ENCODE measurements at regions not wholly inside any gene's neighbourhood (a gene's known extent, or its start where the extent isn't known, plus 50 kb on each side); places are given as distances from the start of the nearest gene placed in this dataset.

DNA sequence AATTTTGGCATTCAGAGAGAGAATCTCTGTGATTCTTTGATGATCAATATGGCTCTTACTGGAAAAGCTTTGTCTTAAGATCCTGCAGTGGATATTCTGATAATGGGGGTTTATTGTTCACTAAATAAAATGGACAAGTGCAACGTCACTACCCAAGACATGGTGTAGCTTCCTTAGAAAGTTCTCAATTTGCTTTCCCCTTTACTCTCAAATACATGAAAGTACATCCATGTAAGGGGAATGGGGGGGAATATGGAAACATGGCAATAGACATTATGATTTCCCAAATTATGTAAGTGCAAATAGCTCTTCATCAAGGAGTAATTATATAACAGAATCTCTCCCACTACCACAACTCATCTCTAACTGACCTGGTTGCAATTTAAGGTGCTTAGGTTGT lies 126.3 kb upstream of the DPYD start (continued):
- no peak for TF ChIP-seq CEBPB (IDR thresholded peaks at IDR 0.05; ENCODE audit: borderline replicate concordance in 1 of 2, low read depth in 2 of 2, low read length in 2 of 2)
- TF ChIP-seq BHLHE40 (IDR thresholded peaks at IDR 0.05; ENCODE audit: borderline replicate concordance in 1 of 2, low read depth in 2 of 2, low read length in 1 of 2), result no peak
- no peak for TF ChIP-seq HDGF (IDR thresholded peaks at IDR 0.05)
- TF ChIP-seq, protein P1, sequence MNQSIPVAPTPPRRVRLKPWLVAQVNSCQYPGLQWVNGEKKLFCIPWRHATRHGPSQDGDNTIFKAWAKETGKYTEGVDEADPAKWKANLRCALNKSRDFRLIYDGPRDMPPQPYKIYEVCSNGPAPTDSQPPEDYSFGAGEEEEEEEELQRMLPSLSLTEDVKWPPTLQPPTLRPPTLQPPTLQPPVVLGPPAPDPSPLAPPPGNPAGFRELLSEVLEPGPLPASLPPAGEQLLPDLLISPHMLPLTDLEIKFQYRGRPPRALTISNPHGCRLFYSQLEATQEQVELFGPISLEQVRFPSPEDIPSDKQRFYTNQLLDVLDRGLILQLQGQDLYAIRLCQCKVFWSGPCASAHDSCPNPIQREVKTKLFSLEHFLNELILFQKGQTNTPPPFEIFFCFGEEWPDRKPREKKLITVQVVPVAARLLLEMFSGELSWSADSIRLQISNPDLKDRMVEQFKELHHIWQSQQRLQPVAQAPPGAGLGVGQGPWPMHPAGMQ (IDR thresholded peaks at IDR 0.05; ENCODE audit: borderline replicate concordance), result no peak
- no peak for TF ChIP-seq SMAD5 (IDR thresholded peaks at IDR 0.05; ENCODE audit: low read depth)
- TF ChIP-seq, protein P2, sequence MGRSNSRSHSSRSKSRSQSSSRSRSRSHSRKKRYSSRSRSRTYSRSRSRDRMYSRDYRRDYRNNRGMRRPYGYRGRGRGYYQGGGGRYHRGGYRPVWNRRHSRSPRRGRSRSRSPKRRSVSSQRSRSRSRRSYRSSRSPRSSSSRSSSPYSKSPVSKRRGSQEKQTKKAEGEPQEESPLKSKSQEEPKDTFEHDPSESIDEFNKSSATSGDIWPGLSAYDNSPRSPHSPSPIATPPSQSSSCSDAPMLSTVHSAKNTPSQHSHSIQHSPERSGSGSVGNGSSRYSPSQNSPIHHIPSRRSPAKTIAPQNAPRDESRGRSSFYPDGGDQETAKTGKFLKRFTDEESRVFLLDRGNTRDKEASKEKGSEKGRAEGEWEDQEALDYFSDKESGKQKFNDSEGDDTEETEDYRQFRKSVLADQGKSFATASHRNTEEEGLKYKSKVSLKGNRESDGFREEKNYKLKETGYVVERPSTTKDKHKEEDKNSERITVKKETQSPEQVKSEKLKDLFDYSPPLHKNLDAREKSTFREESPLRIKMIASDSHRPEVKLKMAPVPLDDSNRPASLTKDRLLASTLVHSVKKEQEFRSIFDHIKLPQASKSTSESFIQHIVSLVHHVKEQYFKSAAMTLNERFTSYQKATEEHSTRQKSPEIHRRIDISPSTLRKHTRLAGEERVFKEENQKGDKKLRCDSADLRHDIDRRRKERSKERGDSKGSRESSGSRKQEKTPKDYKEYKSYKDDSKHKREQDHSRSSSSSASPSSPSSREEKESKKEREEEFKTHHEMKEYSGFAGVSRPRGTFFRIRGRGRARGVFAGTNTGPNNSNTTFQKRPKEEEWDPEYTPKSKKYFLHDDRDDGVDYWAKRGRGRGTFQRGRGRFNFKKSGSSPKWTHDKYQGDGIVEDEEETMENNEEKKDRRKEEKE (IDR thresholded peaks at IDR 0.05), result no peak

All from GM12878 (cell line).